Stimulated activated naive B cell treated with anti-CD40 and anti-IgM and Interleukin-4, amounts not matched to agents 10 μg/mL and 1 μg/mL and 100 μg/mL, for 72 hours (primary cell): ENCODE measurements at regions not wholly inside any gene's neighbourhood (a gene's known extent, or its start where the extent isn't known, plus 50 kb on each side); places are given as distances from the start of the nearest gene placed in this dataset.

ENCODE experiments used
- ATAC-seq, 2 donors: fragments of 150-1000 bp; cut with Tn5 transposase; replicated peaks; 2 replicates each; pipeline ENCODE4 v1.10.0; 2021; ENCODE audit warnings: moderate library complexity in 1 of 2
- DNase-seq: peaks from one replicate; pipeline ENCODE4 v3.0.0; 2021
- H3K27ac Mint-ChIP-seq: one replicate; pipeline ENCODE4 v1.8.0; 2022; ENCODE audit warnings: mild to moderate bottlenecking, mixed read lengths
- H3K27me3 Mint-ChIP-seq, 2 donors: one replicate each; pipeline ENCODE4 v1.8.0; 2022; ENCODE audit warnings: mixed read lengths in 2 of 2
- H3K36me3 Mint-ChIP-seq, 2 donors: one replicate each; pipeline ENCODE4 v1.8.0; 2022; ENCODE audit warnings: mixed read lengths in 2 of 2, mild to moderate bottlenecking in 1 of 2
- H3K4me1 Mint-ChIP-seq, 2 donors: one replicate each; pipeline ENCODE4 v1.8.0; 2022; ENCODE audit warnings: mixed read lengths in 2 of 2, mild to moderate bottlenecking in 1 of 2
- H3K4me3 Mint-ChIP-seq, 2 donors: one replicate each; pipeline ENCODE4 v1.8.0; 2022; ENCODE audit warnings: mild to moderate bottlenecking in 2 of 2, mixed read lengths in 2 of 2, moderate library complexity in 1 of 2
- H3K9me3 Mint-ChIP-seq, 2 donors: one replicate each; pipeline ENCODE4 v1.8.0; 2022; ENCODE audit warnings: mixed read lengths in 2 of 2, mild to moderate bottlenecking in 1 of 2

GRCh38 chr20:7650086-7650879, 290.0 kb downstream of the HAO1 start:
- Mint-ChIP-seq H3K4me1 (no peaks in the 10 kb centered on the region), H3K9me3 (peaks cover 3 to 5% of the 10 kb centered on the region in 2 donors), H3K27ac (no peak overlapping the region), H3K27me3 (no peaks in the 10 kb centered on the region), H3K36me3 (no peaks in the 10 kb centered on the region), H3K4me3 (no peak overlapping the region)
- DNase-seq = no peak
- ATAC-seq = no peak

DNA sequence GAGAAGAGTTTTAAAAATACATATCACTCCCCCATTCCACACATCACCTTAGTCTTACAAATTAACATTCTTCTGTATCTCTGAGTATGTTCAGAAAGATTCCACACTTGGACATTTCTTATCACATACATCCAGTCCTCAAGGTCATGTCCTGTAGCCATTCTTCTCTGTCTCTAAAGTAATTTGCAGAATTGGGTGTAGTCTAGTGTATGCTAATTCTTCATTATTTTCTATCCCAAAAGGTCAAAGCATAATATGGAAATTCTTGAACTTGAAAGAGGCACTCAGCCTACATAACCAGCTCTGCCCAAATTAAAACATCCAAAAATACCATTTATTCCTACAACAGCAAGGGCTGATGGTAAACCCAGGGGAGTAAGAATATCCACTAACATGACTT, 286.0 kb downstream of the HAO1 start:
- no peak overlapping the region for H3K4me3 Mint-ChIP-seq
- H3K27me3 Mint-ChIP-seq = no peaks in the 10 kb centered on the region

DNA sequence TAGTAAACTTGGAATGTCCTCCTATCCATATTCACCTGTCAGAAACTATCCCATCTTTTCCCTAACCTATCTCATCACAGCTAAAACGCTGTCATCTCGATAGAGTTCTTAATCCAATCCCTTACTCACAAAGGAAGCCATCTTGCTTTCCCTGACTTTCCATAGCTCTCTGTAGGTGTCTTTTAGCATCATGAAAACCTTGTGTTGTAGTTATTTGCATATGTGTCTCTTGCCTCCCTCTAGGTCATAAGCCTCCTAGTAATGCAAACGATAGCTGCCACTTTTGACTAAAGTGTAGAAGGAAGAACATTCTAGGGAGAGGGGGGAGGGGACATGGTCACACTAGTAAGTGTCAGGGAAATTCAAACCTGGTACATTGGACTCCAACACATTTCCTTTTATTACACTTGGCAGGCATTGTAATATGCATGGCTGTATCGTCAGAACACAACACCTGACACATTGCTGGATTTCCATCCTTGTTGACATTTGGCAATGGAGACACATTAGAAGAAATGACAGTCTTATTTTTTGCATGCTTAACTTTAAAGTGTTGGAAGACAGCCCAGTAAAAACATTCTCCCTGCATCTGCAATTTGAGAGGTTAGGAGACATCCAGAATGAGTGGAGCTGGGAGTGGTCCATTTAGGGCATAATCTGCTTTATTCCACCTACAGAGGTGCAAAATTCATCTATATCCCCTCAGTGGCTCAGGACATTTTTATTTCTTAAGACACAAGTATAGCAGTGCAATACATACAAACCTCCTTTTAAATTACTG, 283.4 kb downstream of the HAO1 start:
- H3K4me3 Mint-ChIP-seq = no peak overlapping the region
- ATAC-seq (no peak), DNase-seq (no peak)
- no peaks in the 10 kb centered on the region for H3K36me3 Mint-ChIP-seq
- H3K27me3 Mint-ChIP-seq = no peaks in the 10 kb centered on the region
- no peaks in the 10 kb centered on the region for H3K9me3 Mint-ChIP-seq
- no peak overlapping the region for H3K27ac Mint-ChIP-seq
- no peaks in the 10 kb centered on the region for H3K4me1 Mint-ChIP-seq

More for the DNA sequence above, 286.0 kb downstream of the HAO1 start:
- Mint-ChIP-seq H3K4me1 (no peaks in the 10 kb centered on the region), H3K27ac (no peak overlapping the region), H3K9me3 (no peaks in the 10 kb centered on the region), H3K36me3 (no peaks in the 10 kb centered on the region)
- ATAC-seq (no peak), DNase-seq (no peak)

- no peaks in the 10 kb centered on the region for H3K9me3 Mint-ChIP-seq
- no peaks in the 10 kb centered on the region for H3K27me3 Mint-ChIP-seq
- no peaks in the 10 kb centered on the region for H3K4me1 Mint-ChIP-seq
- no peak overlapping the region for H3K4me3 Mint-ChIP-seq
- H3K27ac Mint-ChIP-seq = no peak overlapping the region
- ATAC-seq (no peak), DNase-seq (no peak)
- no peaks in the 10 kb centered on the region for H3K36me3 Mint-ChIP-seq
These were observed 282.7 kb downstream of the HAO1 start for GRCh38 chr20:7657569-7657968.

- Mint-ChIP-seq H3K36me3 (no peaks in the 10 kb centered on the region), H3K4me3 (no peak overlapping the region), H3K4me1 (no peaks in the 10 kb centered on the region), H3K9me3 (no peaks in the 10 kb centered on the region), H3K27me3 (no peaks in the 10 kb centered on the region), H3K27ac (no peak overlapping the region)
- no peak for DNase-seq
- no peak for ATAC-seq
These were observed 280.1 kb downstream of the HAO1 start for GRCh38 chr20:7660165-7660564.

DNA sequence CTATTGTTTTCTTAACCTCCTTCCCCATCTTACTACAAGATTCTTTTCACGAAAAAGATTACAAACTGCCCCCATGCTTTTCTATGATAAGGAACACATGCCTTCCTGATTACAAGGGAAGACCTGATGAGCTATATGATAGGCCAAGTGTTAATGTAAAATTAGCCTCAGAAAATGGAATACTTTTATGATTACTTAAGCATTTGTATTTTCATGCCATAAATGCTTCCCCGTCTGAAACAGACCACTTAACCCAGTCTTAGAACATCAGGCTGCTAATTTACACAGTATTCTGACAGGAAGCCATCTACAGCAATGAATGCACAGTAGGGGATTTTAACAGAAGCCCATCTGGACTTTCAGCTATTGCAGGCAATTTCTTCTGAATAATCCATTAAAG, 274.9 kb downstream of the HAO1 start:
- ATAC-seq (no peak), DNase-seq (no peak)
- H3K4me3 Mint-ChIP-seq = no peak overlapping the region
- H3K27me3 Mint-ChIP-seq = no peaks in the 10 kb centered on the region
- H3K4me1 Mint-ChIP-seq = no peaks in the 10 kb centered on the region
- peaks cover 3 to 5% of the 10 kb centered on the region in 2 donors for H3K9me3 Mint-ChIP-seq
- no peaks in the 10 kb centered on the region for H3K36me3 Mint-ChIP-seq
- H3K27ac Mint-ChIP-seq = no peak overlapping the region

GRCh38 chr20:7667194-7667593, 273.1 kb downstream of the HAO1 start:
- ATAC-seq (no peak), DNase-seq (no peak)
- Mint-ChIP-seq H3K36me3 (no peaks in the 10 kb centered on the region), H3K4me3 (no peak overlapping the region), H3K9me3 (peaks cover 3 to 5% of the 10 kb centered on the region in 2 donors), H3K4me1 (no peaks in the 10 kb centered on the region), H3K27me3 (no peaks in the 10 kb centered on the region), H3K27ac (no peak overlapping the region)

GRCh38 chr20:7672571-7672970, 267.7 kb downstream of the HAO1 start:
- Mint-ChIP-seq H3K4me3 (no peak overlapping the region), H3K27ac (no peak overlapping the region), H3K4me1 (no peaks in the 10 kb centered on the region), H3K36me3 (no peaks in the 10 kb centered on the region), H3K9me3 (peaks cover 0 to 1% of the 10 kb centered on the region in 2 donors), H3K27me3 (peaks cover 0 to 7% of the 10 kb centered on the region in 2 donors)
- no peak for DNase-seq
- no peak for ATAC-seq

DNA sequence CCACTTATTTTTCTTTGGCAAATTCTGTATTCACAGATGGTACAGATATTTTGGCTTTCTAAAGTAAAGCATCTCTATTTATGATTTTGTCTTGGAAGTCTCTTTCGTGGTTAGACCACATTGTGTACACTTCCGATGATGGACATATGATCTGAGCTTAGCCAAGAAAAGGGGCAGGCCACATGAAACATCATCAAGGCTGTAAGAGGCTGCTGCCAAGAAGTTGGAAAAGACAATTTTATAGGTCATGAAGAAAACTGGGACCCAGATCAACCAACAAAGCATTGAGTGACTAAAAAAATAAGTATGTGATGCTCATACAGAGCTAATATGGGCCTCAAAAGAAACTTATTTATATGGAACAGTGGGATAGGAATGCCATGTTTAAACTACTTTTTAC, 266.4 kb downstream of the HAO1 start:
- Mint-ChIP-seq H3K9me3 (peaks cover 0 to 1% of the 10 kb centered on the region in 2 donors), H3K27me3 (peaks cover 0 to 7% of the 10 kb centered on the region in 2 donors), H3K36me3 (no peaks in the 10 kb centered on the region), H3K27ac (no peak overlapping the region), H3K4me3 (no peak overlapping the region), H3K4me1 (no peaks in the 10 kb centered on the region)
- no peak for ATAC-seq
- DNase-seq = no peak

DNA sequence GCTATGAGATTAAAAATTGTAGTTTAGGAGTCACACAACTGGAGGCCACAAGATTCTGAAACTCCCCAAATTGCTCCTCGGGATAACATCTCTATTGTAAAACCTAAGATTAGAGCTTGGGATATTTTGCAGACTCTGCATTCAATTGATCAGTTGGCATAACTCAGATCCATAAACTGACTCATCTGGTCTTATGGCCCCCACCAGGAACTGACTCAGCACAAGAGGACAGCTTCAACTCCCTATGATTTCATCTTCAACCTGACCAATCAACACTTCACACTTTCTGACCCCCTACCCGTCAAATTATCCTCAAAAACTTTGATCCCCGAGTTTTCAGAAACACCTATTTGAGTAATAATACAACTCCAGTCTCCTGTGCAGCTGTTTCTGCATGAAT, 257.3 kb downstream of the HAO1 start:
- peaks cover 0 to 3% of the 10 kb centered on the region in 2 donors for H3K9me3 Mint-ChIP-seq
- ATAC-seq = no peak
- no peak overlapping the region for H3K4me3 Mint-ChIP-seq
- DNase-seq = no peak
- no peaks in the 10 kb centered on the region for H3K4me1 Mint-ChIP-seq
- H3K27ac Mint-ChIP-seq = no peak overlapping the region
- no peaks in the 10 kb centered on the region for H3K36me3 Mint-ChIP-seq
- H3K27me3 Mint-ChIP-seq = no peaks in the 10 kb centered on the region

DNA sequence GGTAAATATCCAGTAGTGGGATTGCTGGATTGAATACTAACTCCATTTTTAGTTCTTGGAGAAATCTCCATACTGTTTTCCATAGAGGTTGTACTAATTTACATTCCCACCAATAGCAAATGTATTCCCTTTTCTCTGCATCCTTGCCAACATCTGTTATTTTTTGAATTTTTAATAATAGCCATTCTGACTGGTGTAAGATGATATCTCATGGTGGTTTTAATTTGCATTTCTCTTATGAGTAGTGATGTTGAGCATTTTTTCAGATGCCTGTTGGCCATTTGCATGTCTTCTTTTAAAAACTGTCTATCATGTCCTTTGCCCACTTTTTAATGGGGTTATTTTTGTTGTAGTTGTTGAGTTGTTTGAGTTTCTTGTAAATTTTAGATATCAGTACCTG, 253.2 kb downstream of the HAO1 start:
- Mint-ChIP-seq H3K9me3 (peaks cover 3 to 4% of the 10 kb centered on the region in 2 donors), H3K4me3 (no peak overlapping the region), H3K4me1 (no peaks in the 10 kb centered on the region), H3K36me3 (no peaks in the 10 kb centered on the region), H3K27ac (no peak overlapping the region), H3K27me3 (no peaks in the 10 kb centered on the region)
- ATAC-seq = no peak
- DNase-seq = no peak

- no peaks in the 10 kb centered on the region for H3K4me1 Mint-ChIP-seq
- H3K27me3 Mint-ChIP-seq = no peaks in the 10 kb centered on the region
- no peak overlapping the region for H3K27ac Mint-ChIP-seq
- no peaks in the 10 kb centered on the region for H3K36me3 Mint-ChIP-seq
- DNase-seq (no peak), ATAC-seq (no peak)
- H3K9me3 Mint-ChIP-seq = peaks cover 0 to 4% of the 10 kb centered on the region in 2 donors
- H3K4me3 Mint-ChIP-seq = no peak overlapping the region
These were observed 251.1 kb downstream of the HAO1 start for GRCh38 chr20:7689151-7689550.

DNA sequence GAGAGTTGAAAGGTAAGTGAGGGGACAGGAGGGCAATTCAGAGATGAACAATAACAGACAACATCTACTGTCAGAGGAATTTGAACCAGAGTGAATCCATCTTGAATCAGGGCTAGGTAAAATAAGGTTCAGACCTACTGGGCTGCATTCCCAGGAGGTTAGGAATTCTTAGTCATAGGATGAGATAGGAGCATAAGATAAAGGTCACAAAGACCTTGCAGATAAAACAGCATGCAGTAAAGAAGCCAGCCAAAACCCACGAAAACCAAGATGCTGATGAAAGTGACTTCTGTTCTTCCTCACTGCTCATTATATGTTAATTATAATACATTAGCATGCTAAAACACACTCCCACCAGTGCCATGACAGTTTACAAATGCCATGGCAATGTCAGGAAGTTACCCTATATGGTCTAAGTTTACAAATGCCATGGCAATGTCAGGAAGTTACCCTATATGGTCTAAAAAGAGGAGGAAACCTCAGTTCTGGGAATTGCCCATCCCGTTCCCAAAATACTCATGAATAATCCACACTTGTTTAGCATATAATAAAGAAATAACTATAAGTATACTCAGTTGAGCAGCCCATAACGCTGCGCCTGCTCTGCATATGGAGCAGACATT, 248.5 kb downstream of the HAO1 start:
- Mint-ChIP-seq H3K9me3 (peaks cover 0 to 4% of the 10 kb centered on the region in 2 donors), H3K27me3 (no peaks in the 10 kb centered on the region), H3K4me3 (no peak overlapping the region), H3K36me3 (no peaks in the 10 kb centered on the region), H3K27ac (no peak overlapping the region), H3K4me1 (no peaks in the 10 kb centered on the region)
- ATAC-seq (no peak), DNase-seq (no peak)

DNA sequence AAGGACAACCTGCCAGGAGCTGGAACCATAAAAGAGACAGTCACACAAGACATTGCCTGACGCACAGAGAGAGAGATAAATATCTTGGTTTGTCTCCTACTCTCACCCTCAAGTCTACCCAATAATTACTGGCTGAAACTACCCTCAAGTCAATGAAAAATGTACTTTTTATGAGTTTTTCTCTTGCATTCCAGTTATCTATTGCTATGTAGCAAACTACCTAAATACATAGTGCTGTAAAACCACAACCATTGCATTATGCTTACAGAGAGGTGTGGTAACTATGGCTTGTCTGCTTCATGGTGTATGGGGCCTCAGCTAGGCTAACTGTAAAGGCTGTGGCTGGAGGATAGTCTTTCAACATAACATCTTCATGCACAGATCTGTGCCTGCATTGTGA, 247.8 kb downstream of the HAO1 start:
- peaks cover 0 to 4% of the 10 kb centered on the region in 2 donors for H3K9me3 Mint-ChIP-seq
- H3K4me3 Mint-ChIP-seq = no peak overlapping the region
- H3K27me3 Mint-ChIP-seq = no peaks in the 10 kb centered on the region
- H3K36me3 Mint-ChIP-seq = no peaks in the 10 kb centered on the region
- no peak for ATAC-seq
- no peaks in the 10 kb centered on the region for H3K4me1 Mint-ChIP-seq
- no peak overlapping the region for H3K27ac Mint-ChIP-seq
- no peak for DNase-seq

- no peak overlapping the region for H3K27ac Mint-ChIP-seq
- peaks cover 0 to 4% of the 10 kb centered on the region in 2 donors for H3K9me3 Mint-ChIP-seq
- no peaks in the 10 kb centered on the region for H3K27me3 Mint-ChIP-seq
- H3K4me1 Mint-ChIP-seq = no peaks in the 10 kb centered on the region
- no peak for ATAC-seq
- DNase-seq = no peak
- H3K4me3 Mint-ChIP-seq = no peak overlapping the region
- H3K36me3 Mint-ChIP-seq = no peaks in the 10 kb centered on the region
These were observed 246.5 kb downstream of the HAO1 start for GRCh38 chr20:7693761-7694160.
